ENCODE measurements at regions not wholly inside any gene's neighbourhood (a gene's known extent, or its start where the extent isn't known, plus 50 kb on each side); places are given as distances from the start of the nearest gene placed in this dataset.
"Not testable (repeated sequence)": the region's sequence is repeated elsewhere in the genome, so short reads cannot be mapped to it uniquely, and the experiment has no call there.

DNA sequence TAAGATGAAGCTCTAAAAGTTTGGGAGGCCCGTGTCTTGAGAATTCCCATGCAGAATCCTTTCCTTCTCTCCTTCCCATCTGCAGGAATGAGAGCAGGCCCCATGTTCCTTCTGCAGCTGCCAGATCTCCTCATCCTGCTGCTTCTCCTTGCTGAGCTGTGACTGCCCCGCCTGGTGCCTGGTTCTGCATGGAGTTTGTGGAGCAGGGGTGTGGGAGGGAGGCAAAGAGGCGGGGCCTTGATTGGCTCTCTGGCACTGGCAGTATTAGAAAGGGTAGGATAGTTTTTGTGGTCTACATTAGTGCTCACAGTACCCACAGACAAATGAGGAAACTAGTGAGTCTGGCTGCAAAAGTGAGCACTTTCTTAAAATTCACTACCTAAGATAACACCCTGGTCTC is 91.1 kb upstream of the CLPB start:
- DNase-seq = no peak

DNA sequence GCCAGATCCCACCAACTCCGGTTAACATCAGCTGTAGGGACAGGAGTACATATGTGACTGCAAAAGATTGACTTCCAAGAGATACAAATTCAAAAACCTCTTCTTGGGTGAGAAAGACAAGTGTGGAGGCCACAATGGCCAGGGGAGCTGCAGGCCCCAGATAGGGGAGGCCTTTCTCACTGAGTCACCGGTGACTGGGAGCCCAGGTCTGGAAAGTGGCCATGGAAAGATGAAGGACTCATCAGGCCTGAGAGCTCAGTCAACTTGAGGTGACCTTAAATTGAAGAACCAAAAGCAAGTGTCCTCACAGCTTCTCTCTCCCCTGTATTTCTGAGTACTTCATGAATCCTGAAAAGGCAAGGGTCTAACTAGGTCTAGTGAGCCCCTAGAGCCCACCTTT is 90.4 kb upstream of the CLPB start:
- DNase-seq = no peak

DNA sequence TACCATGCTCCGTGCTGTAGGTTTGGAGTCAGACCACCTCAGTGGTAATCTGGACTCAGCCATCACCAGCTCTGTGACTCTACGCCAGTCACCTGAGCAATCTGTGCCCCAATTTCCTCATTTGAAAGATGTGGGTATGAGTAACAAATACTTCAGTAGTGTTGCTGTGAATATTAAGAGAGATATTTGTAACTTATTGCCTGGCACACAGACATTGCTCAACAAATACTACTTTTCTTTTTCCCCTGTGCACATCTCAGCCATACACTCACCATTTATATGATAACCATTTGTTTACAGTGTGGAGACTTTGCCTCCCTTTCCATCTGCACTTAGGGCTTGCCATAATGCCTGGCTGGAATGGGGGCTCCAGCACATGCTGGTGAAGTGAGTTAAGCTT is 89.7 kb upstream of the CLPB start:
- DNase-seq = no peak

DNA sequence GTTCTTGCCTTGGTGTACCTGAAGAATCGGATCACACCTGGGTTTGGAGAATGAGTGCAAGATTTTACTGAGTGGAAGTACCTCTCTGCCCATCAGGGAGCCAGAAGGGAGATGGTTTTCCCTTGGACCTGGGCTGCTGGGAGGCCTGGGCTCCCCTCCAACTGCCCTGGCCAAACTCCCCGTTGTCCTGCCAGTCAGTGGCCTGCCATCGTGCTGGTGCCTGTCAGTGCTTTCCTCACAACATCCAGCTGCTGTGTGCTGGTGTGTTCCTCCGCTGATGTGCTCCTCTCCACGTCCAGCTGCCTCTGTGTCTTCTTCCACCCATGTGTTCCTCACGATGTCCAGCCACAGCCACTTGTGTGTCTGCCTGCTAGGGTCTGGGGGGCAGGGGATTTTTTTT is 87.9 kb upstream of the CLPB start:
- DNase-seq = no peak

DNA sequence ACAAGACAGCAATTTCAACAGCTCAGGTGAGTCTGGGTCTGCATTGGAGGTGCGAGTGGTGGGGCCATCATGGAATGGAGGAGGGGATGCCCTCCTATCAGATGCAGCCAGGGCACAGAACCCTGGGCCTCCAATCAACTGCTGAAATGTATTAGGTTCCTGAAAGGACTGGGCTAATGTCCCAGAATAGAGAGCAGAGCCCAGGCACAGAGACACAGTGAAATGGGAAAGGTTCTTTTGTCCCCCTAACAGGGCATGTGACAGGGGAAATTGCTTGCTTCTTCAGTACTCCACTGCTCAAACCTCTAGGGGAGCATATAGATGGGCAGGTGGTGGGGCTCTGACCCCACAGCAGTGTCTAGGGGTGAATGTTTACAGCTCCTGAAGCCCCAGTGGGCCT is 87.3 kb upstream of the CLPB start:
- no peak for DNase-seq

DNA sequence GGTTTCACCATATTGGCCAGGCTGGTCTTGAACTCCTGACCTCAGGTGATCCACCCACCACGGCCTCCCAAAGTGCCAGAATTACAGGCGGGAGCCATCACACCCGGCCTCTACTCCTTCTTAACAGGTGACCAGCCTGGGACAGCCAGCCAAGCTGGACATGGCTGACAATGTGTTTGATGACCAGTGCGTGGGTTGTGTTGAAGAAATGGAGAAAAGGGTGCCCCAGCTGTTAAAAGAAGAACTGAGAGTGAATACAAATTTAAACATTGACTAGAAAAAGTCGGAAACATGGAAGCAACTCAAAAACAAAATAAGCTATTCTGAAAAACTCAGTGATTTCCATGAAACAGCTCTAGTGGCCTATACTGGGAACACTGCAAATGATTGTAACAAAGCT is 86.5 kb upstream of the CLPB start:
- no peak for DNase-seq

DNA sequence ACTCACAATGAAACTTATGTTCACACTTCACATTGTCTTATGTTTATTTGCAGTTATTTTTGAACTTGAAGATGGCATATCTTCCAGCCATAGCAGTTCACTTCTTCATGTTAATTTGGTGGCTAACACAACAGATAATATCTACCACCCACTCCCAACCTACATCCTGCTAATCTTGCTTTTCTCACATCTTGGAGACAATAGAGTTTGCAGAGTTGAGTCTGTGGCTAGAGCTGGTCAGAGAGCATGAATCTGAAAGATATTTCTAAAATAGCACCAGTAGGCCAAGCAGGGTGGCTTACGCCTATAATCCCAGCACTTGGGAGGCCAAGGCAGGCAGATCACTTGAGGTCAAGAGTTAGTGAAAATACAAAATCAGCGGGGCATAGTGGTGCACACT is 85.6 kb upstream of the CLPB start:
- DNase-seq = not testable (repeated sequence)

DNA sequence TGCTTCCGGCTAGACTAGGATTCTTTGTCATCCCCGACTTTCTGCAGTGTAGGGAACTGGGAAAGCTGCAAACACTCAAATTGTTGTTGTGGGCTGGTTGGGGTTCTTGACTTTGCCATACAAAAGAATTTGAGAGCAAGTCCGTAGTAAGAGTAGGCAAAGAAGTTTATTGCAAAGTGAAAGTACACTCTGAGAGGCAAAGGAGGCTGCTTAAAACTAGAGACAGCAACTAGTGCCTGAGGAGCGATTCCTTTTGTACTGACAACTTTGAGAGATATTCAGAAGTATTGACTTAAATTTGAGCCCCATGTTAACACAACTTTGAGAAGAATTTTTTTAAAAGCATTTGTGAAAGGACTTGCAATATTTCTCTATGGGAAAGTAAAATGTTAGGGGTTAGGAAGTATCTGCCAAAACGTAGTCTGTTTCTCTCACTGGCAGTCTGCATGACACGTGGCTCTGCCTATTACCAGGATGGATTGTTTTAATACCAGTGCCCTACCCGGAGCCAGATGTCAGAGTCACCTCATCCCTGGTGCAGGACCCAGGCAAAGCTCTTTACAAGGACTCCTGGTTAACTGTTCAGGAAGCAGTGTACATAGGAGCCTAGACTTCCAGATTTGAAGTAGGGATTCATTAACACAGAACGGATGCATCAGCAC is 85.0 kb upstream of the CLPB start:
- peak in 1 of 2 donors; percentile 6 for DNase-seq

DNA sequence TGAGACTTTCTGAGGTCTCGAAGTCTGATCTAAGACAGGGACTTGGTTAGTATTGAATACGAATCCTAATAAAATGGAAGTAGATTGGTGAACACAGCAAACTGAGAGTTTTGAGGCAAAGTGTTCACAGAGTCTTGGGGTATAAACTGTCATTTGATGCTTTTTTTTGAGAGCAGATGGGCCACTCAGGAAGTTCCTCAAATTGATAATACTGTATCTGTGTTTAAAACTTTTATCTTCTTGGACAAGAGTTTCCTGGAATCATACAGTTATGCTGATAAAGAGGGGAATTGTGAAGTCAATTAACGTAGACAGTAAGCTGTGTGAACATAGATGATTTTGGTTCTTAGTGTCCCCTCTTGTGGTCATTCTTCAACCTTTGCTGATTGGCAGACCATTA is 80.0 kb upstream of the CLPB start:
- no peak for DNase-seq

DNA sequence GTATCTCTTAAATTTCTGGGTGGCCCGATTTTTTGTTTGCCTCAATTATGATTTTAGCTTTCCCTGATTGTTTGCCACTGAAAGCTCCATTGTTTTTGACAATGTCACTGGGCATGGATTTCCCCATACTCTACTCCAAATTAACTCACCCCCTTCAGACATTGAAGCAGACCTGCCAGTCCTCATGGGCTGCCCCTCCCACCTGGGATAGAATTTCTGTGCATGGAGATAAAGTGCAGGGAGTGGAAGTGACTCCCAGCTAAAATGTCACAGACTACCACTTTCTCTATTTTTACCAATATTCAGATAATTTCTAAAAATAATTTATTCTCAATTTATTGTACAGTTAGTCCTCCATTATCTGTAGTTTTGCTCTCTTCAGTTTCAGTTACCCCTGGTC is 79.1 kb upstream of the CLPB start:
- no peak for DNase-seq

DNA sequence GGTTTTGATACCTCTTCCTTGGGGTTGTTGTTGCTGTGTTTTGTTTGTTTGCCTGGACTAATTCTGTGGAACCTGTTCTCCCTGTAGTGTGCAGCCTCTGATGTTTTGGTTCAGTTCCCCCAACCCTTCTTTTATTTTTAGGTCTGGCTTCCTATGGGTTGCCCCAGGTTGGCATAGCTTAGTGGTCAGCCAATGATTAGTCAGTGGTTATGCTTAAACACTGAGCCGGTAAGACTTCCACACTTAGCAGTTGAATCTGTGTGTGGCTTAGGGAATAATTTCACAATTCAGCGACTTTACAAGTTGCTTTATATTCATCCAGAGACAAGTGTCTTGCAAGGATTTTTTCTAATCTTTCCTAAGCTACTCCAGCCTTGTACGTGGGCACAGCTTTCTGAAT is 78.6 kb upstream of the CLPB start:
- no peak for DNase-seq

DNA sequence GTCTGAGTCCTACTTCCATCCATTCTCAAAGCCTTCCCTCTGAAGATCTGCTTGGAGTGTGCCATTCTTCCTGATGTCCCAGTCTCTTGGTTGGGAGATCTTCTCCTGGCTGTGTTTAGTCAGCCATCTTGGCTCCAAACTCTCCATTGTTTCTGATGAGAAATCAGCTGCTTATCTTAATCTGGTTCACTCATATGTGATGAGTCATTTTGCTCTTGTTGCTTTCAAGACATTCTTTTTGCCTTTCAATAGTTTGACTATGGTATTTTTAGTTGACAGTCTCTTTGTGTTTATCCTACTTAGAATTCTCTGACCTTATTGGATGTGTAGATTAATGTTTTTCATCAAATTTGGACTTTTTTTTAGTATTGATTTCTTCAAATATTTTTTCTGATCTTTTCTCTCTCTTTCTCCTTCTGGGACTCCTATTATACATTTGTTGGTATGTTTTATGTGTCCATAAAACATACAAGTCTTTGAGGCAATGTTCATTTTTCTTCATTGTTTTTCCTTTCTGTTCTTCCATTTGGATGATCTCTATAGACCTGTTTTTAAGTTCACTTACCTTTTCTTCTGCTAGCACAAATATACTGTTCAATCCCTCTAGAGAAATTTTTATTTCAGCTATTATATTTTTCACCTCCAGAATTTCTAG is 77.2 kb upstream of the CLPB start:
- no peak for DNase-seq

DNA sequence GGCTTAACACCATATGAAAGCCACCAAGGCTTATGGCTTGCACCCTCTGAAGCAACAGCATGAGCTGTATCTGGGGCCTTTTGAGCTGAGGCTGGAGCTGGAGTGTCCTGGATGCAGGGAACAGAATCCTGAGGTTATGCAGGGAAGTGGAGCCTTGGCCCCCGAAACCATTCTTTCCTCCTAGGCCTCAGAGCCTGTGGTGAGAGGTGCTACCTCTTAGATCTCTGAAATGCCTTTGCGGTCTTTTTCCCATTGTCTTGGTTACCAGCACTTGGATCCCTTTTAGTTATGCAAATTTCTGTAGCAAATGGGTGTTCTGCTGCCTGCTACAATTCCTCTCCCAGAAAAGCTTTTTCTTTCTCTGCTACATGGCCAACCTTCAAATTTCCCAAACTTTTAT is 72.7 kb upstream of the CLPB start:
- no peak for DNase-seq

DNA sequence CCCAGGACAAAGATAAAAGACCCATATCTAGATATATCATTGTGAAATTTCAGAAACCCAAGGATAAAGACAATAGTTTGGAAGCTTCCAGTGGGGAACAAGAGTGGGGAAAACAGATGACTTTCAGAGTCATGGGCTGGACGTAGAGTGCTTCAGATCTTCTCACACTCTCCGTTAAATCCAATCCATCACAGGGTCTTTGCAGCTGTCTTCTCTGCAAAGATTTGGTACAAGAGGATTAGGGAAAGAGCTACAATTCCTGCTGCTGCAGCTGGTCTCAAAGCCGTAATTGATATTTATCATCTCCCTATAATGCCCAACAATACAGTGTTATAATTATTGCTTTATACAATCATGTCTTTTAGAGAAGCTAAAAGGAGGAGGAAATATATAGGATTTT is 63.4 kb upstream of the CLPB start:
- DNase-seq = no peak

DNA sequence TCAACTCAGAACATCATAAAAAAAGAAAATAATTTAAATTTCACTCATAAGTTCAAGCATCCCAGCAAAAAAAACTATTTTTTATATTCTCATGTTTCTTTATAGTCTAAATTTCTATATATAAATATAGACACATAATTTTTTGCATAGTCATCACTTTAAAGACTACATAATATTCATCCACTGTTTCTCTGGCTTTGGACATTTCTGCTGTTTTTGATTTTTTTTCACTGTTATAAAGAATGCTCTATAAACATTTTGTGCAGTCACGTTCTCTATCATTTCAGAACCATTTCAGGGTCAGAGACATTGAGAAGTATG is 59.7 kb upstream of the CLPB start:
- no peak for DNase-seq

DNA sequence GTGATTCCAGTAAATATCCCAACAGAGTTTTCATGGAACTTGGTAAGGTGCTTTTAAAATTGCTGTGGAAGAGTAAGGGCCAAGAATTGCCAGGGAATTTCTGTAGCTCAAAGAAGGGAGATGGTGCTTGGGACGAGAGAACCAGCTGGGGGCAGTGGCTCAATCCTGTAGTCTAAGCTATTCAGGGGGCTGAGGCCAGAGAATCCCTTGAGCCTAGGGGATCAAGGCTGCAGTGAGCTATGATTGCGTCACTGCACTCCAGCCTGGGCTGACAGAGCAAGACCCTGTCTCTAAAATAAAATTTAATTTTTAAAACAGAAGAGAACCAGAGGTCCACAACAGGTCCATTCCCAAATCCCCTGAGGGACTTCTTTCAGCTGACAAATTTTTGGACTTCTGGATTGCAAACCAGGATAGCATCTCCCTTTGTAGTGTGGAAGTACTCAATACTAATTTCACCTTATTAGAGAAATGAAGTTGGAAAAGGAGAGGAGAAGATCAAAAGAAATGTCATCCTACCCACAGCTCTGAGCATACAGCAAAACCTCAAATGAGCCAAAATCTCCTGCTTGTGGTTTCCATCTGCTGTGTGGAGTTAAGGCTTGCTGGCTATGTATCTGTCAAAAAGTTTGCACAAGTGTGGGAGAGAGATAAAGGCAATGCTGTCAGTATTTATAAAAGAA is 59.2 kb upstream of the CLPB start:
- DNase-seq = no peak

DNA sequence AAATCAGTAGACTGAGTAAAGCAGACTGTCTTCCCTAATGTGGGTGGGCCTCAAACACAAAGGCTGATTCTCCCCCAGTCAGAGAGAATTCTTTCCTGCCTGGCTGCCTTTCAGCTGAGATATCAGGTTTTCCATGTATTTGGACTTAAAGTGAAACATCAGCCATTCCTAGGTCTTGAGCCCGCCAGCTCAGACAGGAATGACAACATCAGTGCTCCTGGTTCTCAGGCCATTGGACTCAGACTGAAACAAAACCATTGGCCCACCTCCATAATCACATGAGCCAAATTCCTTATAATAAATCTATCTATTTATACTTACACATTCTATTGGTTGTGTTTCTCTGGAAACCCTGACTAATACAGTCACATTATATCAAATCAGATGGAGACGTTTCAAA is 56.7 kb upstream of the CLPB start:
- DNase-seq = no peak
